Endothelial cell (in vitro differentiated cells): ENCODE measurements at regions not wholly inside any gene's neighbourhood (a gene's known extent, or its start where the extent isn't known, plus 50 kb on each side); places are given as distances from the start of the nearest gene placed in this dataset.

Source experiments
- DNase-seq: peaks from one replicate; pipeline ENCODE4 v3.0.0; 2021; ENCODE audit warnings: low spot score
- H3K27ac Mint-ChIP-seq: one replicate; pipeline ENCODE4 v1.8.0; 2021; ENCODE audit warnings: mixed read lengths, inconsistent platforms; ENCODE audit not compliant: unreplicated experiment
- H3K27me3 Mint-ChIP-seq: one replicate; pipeline ENCODE4 v1.8.0; 2021; ENCODE audit warnings: mild to moderate bottlenecking, moderate library complexity, mixed read lengths, inconsistent platforms; ENCODE audit not compliant: unreplicated experiment
- H3K36me3 Mint-ChIP-seq: one replicate; pipeline ENCODE4 v1.8.0; 2021; ENCODE audit warnings: mild to moderate bottlenecking, low read depth, mixed read lengths, inconsistent platforms; ENCODE audit not compliant: unreplicated experiment
- H3K4me1 Mint-ChIP-seq: one replicate; pipeline ENCODE4 v1.8.0; 2021; ENCODE audit warnings: mild to moderate bottlenecking, mixed read lengths, inconsistent platforms; ENCODE audit not compliant: unreplicated experiment
- H3K4me3 Mint-ChIP-seq: one replicate; pipeline ENCODE4 v1.8.0; 2021; ENCODE audit warnings: mild to moderate bottlenecking, mixed read lengths, inconsistent platforms; ENCODE audit not compliant: unreplicated experiment
- H3K9me3 Mint-ChIP-seq: one replicate; pipeline ENCODE4 v1.8.0; 2021; ENCODE audit warnings: mixed read lengths, inconsistent platforms; ENCODE audit not compliant: unreplicated experiment
- TF ChIP-seq, protein P1 (sequence below): fragments of 200-600 bp; sonication (generic); IDR thresholded peaks from one replicate; pipeline ENCODE4 v1.5.0; 2021; ENCODE audit warnings: antibody characterized with exemption; ENCODE audit not compliant: unreplicated experiment

DNA sequence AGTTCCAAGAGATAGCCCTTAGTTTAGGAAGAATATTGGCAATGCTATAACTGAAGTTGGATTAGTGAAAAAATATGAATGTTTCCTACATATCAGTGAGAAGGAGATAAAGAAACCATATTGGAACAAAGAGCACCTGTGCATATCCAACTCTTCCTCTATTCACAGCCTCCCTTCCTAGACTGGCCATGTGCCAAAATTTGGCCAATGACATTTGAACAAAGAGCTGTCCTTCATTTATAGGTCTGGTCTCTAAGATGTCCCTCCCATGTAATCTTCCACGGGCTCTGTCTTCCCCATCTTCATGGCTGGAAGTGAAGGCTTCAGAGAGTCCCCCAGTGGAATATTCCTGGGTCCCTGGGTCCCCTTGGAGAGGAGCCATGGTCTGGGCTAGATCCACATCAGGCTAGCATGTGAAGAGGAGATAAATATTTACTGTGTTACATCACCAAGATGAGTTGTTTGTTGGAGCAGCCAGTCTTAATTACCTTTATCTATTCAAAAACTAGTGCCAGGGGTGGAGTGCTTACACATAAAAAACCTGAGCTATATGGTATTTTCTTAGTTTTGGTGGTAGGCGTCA lies 190.0 kb upstream of the S1PR3 start:
- no peaks in the 10 kb centered on the region for H3K36me3 Mint-ChIP-seq
- no peak overlapping the region for H3K27ac Mint-ChIP-seq
- no peaks in the 10 kb centered on the region for H3K9me3 Mint-ChIP-seq
- DNase-seq: no peak
- H3K4me3 Mint-ChIP-seq: no peak overlapping the region
- TF ChIP-seq, protein P1, sequence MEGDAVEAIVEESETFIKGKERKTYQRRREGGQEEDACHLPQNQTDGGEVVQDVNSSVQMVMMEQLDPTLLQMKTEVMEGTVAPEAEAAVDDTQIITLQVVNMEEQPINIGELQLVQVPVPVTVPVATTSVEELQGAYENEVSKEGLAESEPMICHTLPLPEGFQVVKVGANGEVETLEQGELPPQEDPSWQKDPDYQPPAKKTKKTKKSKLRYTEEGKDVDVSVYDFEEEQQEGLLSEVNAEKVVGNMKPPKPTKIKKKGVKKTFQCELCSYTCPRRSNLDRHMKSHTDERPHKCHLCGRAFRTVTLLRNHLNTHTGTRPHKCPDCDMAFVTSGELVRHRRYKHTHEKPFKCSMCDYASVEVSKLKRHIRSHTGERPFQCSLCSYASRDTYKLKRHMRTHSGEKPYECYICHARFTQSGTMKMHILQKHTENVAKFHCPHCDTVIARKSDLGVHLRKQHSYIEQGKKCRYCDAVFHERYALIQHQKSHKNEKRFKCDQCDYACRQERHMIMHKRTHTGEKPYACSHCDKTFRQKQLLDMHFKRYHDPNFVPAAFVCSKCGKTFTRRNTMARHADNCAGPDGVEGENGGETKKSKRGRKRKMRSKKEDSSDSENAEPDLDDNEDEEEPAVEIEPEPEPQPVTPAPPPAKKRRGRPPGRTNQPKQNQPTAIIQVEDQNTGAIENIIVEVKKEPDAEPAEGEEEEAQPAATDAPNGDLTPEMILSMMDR: no peak
- peaks cover 15% of the 10 kb centered on the region for H3K4me1 Mint-ChIP-seq
- no peaks in the 10 kb centered on the region for H3K27me3 Mint-ChIP-seq

DNA sequence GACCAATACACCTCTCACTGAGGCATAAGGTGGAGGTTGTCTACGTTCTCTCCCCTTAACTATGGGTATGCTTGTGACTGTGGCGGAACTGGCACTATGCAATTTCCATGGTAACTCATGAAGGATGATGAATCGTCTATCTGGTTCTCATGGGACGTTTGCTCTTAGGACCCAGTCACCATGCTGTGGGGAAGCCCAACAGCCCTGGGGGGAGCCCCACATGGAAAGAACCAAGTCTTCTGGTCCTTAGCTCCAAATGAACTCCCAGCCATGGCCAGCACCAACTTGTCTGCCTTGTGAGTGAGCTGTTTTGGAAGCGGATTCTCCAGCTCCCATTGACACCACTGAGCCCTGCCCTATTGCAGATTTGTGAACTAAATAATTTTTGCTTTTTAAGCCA lies 188.7 kb upstream of the S1PR3 start:
- H3K27me3 Mint-ChIP-seq: no peaks in the 10 kb centered on the region
- no peak overlapping the region for H3K27ac Mint-ChIP-seq
- no peak overlapping the region for H3K4me3 Mint-ChIP-seq
- peaks cover 15% of the 10 kb centered on the region for H3K4me1 Mint-ChIP-seq
- DNase-seq: no peak
- no peaks in the 10 kb centered on the region for H3K36me3 Mint-ChIP-seq
- no peaks in the 10 kb centered on the region for H3K9me3 Mint-ChIP-seq
- TF ChIP-seq, protein P1: no peak

DNA sequence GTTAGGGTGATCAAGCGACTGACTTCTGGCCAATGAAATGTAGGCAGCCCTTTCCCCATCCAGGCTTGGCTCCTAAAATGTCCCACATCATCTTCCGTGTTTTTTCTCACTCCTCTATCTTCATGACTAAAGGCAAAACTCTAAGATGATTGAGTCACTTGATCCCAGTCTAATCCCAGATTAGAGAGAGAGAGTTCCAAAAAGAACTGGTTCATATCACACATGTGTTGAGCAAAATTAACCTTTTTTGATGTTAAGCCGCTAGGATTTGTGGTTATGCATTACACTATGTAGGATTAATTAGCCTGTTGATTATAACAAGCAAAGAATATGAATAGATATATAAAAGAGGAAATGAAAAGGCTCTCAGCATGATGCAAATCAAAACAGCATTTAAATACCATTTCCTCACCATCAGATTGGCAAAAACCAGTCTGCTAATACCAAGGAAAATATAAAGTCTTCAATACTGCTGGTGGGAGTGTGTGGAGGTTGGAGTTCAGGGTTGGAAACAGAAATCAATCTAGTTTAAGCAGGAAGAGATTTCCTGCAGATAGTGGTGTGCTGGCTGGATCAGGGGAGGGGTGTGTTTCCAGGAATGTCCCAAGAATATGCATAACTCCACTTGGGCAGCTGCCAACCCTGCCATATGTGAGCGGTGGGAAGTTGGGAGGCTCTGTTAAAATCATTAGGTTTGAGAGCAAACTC lies 187.6 kb upstream of the S1PR3 start:
- Mint-ChIP-seq H3K27me3 (no peaks in the 10 kb centered on the region), H3K36me3 (no peaks in the 10 kb centered on the region), H3K9me3 (no peaks in the 10 kb centered on the region), H3K27ac (no peak overlapping the region), H3K4me3 (no peak overlapping the region), H3K4me1 (peaks cover 16% of the 10 kb centered on the region)
- no peak for DNase-seq
- TF ChIP-seq, protein P1: no peak

DNA sequence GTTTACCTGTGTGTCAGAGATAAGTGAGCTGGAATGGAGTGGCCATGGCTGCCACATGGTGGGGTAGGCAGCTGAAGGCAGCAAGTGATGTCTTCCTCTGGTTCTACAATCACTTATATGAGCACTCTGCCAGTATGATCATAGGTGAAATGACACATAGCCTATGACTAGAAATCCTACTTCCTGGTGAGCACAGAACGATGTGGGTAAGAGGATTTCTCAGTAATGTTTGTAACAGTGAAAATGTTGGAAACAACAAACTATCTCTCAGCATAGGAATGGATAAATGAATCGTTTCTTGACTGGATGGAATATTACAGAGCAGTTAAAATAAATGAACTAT lies 187.0 kb upstream of the S1PR3 start:
- TF ChIP-seq, protein P1: no peak
- no peaks in the 10 kb centered on the region for H3K27me3 Mint-ChIP-seq
- no peaks in the 10 kb centered on the region for H3K36me3 Mint-ChIP-seq
- no peak overlapping the region for H3K4me3 Mint-ChIP-seq
- peaks cover 22% of the 10 kb centered on the region for H3K4me1 Mint-ChIP-seq
- DNase-seq: no peak
- H3K9me3 Mint-ChIP-seq: no peaks in the 10 kb centered on the region
- no peak overlapping the region for H3K27ac Mint-ChIP-seq

DNA sequence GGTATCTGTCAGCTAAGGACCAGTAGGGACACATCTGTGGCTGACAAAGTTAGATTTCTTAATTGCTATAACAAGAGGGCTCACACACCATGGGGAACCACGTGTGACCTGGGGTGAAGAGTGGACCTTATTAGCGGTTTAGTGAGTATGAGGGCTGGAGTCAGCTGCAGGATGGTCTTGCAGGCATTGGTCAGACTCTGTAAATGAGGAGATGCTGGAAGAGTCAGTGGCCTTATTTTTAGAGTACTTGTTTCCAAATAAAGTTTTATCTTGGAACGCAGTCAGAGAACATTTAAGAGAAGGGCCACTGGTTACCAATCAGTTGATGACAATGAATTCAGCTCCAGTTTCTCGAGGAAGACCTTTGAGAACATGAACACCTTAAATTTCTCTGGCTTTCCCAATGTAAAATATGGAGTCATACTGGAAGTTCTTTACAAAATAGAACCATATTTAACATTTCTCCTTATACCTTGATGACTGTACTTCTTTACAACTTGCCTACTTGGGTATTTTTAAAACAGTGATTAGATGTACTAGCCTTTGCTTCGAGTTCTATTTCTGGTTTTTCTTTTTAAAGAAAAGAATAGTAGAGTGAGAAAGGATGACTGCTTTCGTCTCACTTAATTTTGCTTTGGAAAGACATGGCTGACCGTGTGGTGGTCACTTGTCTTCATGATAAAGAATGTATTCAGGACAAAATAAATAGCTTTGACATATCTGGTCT lies 185.9 kb upstream of the S1PR3 start:
- TF ChIP-seq, protein P1: no peak
- Mint-ChIP-seq H3K9me3 (no peaks in the 10 kb centered on the region), H3K27me3 (no peaks in the 10 kb centered on the region), H3K4me1 (peaks cover 22% of the 10 kb centered on the region), H3K36me3 (no peaks in the 10 kb centered on the region), H3K27ac (no peak overlapping the region), H3K4me3 (no peak overlapping the region)
- DNase-seq: no peak
